HepG2 (cell line): ENCODE measurements at regions not wholly inside any gene's neighbourhood (a gene's known extent, or its start where the extent isn't known, plus 50 kb on each side); places are given as distances from the start of the nearest gene placed in this dataset.
A peak's percentile ranks its signal among the peaks of the same experiment; 100 is the strongest.

Experiments used
- AFF4 ChIP-seq: sonication (generic); formaldehyde crosslinking; IDR thresholded peaks from 2 replicates; pipeline ENCODE4 v1.4.0; 2020; ENCODE audit warnings: missing genetic modification reagents
- CBX5 ChIP-seq: sonication (generic); formaldehyde crosslinking; IDR thresholded peaks from 2 replicates; pipeline ENCODE4 v1.4.0; 2020; ENCODE audit warnings: missing genetic modification reagents, borderline replicate concordance
- JUN ChIP-seq: sonication (generic); formaldehyde crosslinking; IDR thresholded peaks from 2 replicates; pipeline ENCODE4 v1.4.0; 2020; ENCODE audit warnings: mild to moderate bottlenecking, missing genetic modification reagents
- NONO ChIP-seq, 2 experiments: fragments of 450-650 bp in 1 of 2; sonication (generic) in 1 of 2; formaldehyde crosslinking in 1 of 2; IDR thresholded peaks in 1 of 2; conservative IDR thresholded peaks in 1 of 2; 2 replicates each; pipeline versions ENCODE4 v1.6.1 to v1.8.0; 2017 to 2022; ENCODE audit warnings: mild to moderate bottlenecking in 1 of 2, missing genetic modification reagents in 1 of 2, moderate library complexity in 1 of 2
- ZNF407 ChIP-seq: sonication (generic); formaldehyde crosslinking; IDR thresholded peaks from one replicate; pipeline ENCODE4 v1.5.1; 2020; ENCODE audit warnings: mild to moderate bottlenecking, missing genetic modification reagents; ENCODE audit errors: not compliant biosample characterization
- ZNF577 ChIP-seq: sonication (generic); formaldehyde crosslinking; IDR thresholded peaks from 2 replicates; pipeline ENCODE4 v1.4.0; 2020; ENCODE audit warnings: mild to moderate bottlenecking, low read depth, missing genetic modification reagents, borderline replicate concordance
- TF ChIP-seq, protein P1 (sequence below): IDR thresholded peaks from 2 replicates; pipeline ENCODE4 v1.6.1; 2016; ENCODE audit warnings: missing compliant biosample characterization, missing genetic modification reagents, borderline replicate concordance
- TF ChIP-seq, protein P2 (sequence below): sonication (generic); formaldehyde crosslinking; IDR thresholded peaks from 2 replicates; pipeline ENCODE4 v1.5.0; 2020; ENCODE audit warnings: missing genetic modification reagents
- TF ChIP-seq, protein P3 (sequence below): sonication (generic); formaldehyde crosslinking; IDR thresholded peaks from 2 replicates; pipeline ENCODE4 v1.5.0; 2020; ENCODE audit warnings: missing genetic modification reagents
- TF ChIP-seq, protein P4 (sequence below): sonication (generic); formaldehyde crosslinking; IDR thresholded peaks from 2 replicates; pipeline ENCODE4 v1.9.0; 2021; ENCODE audit warnings: missing genetic modification reagents, borderline replicate concordance

DNA sequence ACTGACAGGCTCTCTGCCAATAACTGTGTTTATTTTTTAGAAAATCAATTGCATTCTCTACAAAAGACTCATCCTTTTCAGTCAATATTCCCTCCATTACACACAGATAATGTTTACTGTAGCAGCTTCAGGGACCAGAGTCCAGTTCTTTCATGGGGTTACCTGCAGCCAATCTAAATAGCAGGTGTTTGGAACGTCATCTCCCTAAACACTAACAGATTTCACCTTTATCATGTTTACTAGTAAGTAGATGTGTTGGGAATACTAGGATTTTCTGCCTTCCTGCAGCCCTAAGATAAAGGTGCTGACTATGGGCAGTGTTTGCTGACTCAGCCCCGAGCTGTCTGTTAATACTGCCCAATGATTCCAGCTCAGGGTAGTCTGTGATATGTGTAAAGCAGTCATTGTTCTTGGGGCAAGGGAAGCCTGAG, 447.0 kb downstream of the KIF4B start (continued):
- TF ChIP-seq ZNF407 = no peak
- 0 out of 2 replicates have a peak, but pooled peaks have one; percentile 49 for TF ChIP-seq AFF4 (CRISPR knock-in tag)
- TF ChIP-seq, protein P1, sequence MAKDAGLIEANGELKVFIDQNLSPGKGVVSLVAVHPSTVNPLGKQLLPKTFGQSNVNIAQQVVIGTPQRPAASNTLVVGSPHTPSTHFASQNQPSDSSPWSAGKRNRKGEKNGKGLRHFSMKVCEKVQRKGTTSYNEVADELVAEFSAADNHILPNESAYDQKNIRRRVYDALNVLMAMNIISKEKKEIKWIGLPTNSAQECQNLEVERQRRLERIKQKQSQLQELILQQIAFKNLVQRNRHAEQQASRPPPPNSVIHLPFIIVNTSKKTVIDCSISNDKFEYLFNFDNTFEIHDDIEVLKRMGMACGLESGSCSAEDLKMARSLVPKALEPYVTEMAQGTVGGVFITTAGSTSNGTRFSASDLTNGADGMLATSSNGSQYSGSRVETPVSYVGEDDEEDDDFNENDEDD (CRISPR knock-in tag) = no peak
- TF ChIP-seq NONO (IDR thresholded peaks at IDR 0.05) = no peak
- peak; percentile 55; the same call in 1 of the 2 replicates for TF ChIP-seq NONO (CRISPR knock-in tag; conservative IDR thresholded peaks at IDR 0.05)
- no peak for TF ChIP-seq CBX5 (CRISPR knock-in tag)
- TF ChIP-seq, protein P2, sequence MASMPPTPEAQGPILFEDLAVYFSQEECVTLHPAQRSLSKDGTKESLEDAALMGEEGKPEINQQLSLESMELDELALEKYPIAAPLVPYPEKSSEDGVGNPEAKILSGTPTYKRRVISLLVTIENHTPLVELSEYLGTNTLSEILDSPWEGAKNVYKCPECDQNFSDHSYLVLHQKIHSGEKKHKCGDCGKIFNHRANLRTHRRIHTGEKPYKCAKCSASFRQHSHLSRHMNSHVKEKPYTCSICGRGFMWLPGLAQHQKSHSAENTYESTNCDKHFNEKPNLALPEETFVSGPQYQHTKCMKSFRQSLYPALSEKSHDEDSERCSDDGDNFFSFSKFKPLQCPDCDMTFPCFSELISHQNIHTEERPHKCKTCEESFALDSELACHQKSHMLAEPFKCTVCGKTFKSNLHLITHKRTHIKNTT (CRISPR knock-in tag) = no peak
- TF ChIP-seq, protein P3, sequence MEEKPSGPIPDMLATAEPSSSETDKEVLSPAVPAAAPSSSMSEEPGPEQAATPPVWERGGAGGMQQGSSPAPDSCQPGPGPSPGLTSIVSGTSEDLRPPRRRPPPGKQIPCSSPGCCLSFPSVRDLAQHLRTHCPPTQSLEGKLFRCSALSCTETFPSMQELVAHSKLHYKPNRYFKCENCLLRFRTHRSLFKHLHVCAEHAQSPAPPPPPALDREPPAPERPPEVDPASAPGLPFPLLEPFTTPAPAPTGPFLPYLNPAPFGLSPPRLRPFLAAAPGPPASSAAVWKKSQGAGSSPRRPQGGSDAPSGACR (CRISPR knock-in tag) = no peak
- peak; percentile 95 for TF ChIP-seq JUN
- TF ChIP-seq ZNF577 (CRISPR knock-in tag) = no peak
- TF ChIP-seq, protein P4, sequence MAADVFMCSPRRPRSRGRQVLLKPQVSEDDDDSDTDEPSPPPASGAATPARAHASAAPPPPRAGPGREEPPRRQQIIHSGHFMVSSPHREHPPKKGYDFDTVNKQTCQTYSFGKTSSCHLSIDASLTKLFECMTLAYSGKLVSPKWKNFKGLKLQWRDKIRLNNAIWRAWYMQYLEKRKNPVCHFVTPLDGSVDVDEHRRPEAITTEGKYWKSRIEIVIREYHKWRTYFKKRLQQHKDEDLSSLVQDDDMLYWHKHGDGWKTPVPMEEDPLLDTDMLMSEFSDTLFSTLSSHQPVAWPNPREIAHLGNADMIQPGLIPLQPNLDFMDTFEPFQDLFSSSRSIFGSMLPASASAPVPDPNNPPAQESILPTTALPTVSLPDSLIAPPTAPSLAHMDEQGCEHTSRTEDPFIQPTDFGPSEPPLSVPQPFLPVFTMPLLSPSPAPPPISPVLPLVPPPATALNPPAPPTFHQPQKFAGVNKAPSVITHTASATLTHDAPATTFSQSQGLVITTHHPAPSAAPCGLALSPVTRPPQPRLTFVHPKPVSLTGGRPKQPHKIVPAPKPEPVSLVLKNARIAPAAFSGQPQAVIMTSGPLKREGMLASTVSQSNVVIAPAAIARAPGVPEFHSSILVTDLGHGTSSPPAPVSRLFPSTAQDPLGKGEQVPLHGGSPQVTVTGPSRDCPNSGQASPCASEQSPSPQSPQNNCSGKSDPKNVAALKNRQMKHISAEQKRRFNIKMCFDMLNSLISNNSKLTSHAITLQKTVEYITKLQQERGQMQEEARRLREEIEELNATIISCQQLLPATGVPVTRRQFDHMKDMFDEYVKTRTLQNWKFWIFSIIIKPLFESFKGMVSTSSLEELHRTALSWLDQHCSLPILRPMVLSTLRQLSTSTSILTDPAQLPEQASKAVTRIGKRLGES (CRISPR knock-in tag) = no peak
